Medulla oblongata (tissue), 1 donor: ENCODE measurements at regions not wholly inside any gene's neighbourhood (a gene's known extent, or its start where the extent isn't known, plus 50 kb on each side); places are given as distances from the start of the nearest gene placed in this dataset.
"Not testable (repeated sequence)": the region's sequence is repeated elsewhere in the genome, so short reads cannot be mapped to it uniquely, and the experiment has no call there.

Source experiments
- DNase-seq: peaks from one replicate; pipeline ENCODE4 v3.0.0-alpha.2; 2015; ENCODE audit errors: extremely low spot score

DNA sequence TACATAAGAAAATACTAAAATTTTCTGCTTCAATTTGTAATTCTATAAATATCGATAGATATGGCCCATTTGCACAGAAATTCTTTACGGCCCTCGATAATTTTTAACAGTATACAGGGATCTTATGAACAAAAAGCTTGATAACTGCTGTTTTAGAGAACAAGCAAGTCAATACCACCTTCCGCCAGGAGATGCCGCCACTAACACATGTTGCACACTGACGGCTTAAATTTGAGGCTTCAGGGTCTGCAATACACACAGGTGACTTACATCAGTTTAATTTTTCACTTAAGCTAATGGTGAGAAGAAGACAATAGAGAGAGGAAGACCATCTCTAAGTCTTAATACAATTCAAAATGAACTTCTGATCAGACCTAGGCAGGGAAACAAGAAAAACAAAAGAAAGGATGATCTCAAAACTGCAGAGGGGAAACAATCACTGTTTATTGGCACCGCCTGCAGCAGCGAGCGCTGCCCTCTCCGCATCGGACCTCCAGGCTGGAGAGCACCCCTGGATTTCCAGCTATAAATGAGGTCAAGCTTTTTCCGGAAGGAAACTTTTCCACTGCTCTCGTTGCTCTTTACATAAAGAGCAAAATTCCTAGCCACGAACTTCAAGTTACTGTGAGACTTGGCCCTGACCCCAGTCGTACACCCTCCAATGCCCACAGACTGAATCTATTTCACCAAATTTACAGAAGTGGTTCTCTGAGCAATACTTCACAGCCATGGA, 53.9 kb downstream of the OTOR start:
- DNase-seq, result peak; percentile 64

DNA sequence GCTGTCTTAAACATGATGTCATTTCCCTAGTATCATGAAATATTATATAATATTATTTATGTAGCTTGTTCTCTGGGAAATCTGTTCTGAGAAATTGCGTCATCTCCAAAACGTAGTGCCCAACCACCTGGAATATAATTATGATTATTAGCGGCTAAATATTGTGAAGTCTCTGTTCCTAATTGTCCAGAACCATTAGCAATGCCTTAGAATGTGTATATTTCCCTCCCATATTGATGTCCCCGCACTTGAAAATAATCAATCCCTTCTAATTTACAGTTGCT, 54.4 kb downstream of the OTOR start:
- no peak for DNase-seq

DNA sequence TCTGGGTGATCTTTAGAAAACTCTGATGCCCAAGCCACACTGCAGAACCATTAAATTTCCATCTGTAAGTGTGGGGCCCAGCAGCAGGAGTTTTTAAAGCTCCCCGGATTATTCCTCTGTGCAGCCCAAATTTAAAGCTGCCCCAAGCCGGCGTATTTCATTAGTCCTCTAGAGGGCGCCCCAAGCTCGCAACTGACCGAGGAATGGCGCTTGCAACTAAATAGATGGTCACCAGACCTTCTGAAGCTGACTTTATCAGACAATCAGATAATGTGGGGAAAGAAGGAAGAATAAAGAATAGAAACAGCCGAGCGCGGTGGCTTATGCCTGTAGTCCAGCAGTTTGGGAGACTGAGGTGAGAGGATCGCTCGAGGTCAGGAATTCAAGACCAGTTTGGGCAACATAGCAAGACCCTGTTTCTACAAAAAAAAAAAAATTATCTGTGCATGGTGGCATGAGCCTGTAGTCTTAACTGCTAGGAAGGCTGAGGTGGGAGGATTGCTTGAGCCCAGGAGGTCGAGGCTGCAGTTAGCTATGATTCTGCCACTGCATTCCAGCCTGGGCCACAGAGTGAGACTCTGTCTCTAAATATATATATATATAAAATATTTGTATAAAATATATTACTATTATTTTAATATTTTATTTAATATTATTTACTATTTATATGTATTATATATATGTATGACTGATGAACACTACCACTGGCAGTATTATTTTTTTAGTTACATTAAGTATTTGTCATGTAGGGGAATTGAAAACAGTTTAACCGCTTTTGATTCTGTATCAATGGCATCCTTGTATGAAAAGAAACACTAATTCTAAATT, 56.0 kb downstream of the OTOR start:
- DNase-seq, result peak; percentile 59

DNA sequence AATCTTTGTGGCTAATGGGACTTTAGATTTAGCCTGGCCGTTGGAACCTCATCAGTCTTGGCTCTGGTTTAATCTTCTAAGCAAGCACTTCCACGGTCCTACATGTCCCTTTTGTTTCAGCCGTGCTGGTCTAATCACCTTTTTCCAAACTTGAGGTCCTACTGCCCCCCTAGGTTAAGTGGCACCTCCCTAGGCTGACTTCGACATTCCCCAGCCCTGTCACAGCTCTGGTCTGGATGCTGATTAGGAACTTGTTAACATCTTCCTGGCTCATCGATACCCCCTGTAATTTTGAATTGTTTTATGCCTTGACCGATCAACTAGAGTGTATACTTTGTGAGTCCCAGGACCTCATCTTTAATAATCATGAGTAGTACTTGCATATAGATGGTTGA, 56.6 kb downstream of the OTOR start:
- no peak for DNase-seq

DNA sequence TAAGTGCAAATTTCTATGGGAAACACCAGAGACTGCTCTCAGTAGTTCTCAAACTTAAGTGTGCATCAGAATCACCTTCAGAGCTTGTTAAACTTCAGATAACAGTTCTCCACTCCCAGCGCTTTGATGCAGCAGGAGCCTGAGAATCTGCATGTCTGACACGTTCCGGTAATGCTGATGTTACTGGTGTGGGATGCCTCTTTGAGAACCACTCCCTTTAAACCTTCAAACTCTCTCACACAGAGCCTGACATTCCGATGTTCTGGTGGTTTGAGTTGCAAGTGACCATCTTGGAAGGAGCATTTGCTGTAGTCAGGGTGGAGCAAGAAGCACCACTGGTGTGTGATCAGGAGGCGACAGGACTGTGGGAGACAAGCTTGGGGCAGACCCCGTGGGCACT, 57.9 kb downstream of the OTOR start:
- no peak for DNase-seq

DNA sequence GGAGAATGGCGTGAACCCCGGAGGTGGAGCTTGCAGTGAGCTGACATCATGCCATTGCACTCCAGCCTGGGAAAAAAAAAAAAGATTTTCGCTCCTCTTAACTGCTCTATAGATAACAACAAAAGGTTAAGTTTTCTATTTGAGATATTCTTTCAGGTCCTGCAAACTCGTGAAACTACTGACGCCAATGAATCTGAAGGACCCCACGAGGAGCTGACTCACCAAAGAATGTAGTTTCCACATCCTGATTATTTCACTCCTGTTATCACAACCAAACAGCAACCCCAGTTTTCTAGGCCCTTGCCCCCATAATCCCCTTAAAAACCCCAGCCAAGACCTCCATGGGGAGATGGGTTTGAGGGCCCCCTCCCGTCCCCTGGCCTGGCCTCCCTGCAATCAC, 58.7 kb downstream of the OTOR start:
- no peak for DNase-seq

DNA sequence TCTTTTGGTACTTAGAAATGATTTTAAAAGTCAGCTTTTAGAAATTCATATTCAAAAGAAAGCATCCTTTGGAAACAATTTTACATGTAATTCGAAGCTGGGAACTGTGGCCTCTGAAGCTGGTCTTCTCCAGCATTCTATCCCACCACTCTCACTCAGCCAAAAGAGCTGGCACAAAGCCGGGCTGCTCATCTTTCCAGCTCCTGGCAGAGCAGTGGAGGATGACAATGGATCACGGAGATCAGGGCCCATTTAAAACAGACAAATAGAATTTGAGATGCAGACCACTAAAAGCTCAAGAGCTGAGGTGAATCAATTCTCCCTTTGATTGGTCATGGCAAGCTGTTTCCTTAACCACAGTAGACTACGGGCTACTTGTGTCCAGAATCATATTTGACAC, 60.6 kb downstream of the OTOR start:
- DNase-seq, result no peak

DNA sequence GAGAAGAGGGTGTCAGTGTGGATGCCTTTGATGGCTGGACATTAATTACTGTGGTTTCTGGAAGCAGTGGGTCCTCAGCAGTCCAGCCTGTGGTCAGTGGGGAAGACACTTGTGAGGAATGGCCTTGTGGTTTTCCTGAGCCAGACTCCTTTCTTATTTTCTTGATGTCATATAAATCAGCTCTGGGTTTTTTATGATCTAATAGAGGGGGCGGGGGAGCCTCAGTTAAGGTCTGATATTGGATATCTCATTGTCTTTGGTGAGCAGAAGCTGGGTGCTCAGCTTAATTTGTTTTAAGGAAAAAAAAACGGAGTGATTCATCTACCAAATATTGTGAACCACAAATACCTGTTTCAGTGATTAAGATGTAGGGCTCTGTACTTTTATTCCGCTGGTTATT, 62.1 kb downstream of the OTOR start:
- DNase-seq, result no peak

DNA sequence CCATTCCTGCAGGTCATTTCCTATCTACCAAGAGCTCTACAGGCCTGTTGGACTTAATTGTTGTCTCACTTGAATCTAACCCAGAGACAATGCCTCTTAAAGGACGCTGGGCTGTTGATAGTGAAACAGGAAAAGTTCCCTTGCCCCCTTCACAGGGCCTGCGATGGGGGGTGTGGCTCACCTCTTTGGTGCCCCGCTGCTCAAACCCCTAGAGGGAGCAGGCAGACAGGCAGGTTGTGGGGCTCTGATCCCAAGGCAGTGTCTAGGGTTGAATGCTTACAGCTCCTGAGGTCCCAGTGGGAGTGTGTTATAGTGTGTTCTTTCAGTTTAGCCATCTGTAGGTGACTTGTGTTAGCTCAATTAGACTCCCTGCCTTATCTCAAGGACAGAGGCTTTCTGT, 68.0 kb downstream of the OTOR start:
- no peak for DNase-seq

DNA sequence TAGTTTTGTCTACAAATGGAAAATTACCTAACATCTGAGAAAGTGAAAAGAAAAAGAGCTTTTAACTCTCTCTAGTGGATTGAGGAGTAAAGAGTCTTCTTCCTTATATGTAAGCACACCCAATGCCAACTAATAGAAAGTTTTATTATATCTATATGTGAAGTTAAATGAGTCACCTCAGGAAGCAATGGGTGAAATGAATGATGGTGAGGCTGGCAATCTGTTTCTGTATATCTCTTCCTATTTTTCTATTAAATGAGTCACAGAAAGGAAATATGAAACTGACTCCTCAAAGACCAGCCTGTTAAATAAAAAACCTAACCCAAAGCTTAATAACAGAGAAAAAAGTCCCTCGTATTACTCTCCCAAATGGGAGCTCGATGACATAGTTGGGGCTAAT, 71.3 kb downstream of the OTOR start:
- no peak for DNase-seq

DNA sequence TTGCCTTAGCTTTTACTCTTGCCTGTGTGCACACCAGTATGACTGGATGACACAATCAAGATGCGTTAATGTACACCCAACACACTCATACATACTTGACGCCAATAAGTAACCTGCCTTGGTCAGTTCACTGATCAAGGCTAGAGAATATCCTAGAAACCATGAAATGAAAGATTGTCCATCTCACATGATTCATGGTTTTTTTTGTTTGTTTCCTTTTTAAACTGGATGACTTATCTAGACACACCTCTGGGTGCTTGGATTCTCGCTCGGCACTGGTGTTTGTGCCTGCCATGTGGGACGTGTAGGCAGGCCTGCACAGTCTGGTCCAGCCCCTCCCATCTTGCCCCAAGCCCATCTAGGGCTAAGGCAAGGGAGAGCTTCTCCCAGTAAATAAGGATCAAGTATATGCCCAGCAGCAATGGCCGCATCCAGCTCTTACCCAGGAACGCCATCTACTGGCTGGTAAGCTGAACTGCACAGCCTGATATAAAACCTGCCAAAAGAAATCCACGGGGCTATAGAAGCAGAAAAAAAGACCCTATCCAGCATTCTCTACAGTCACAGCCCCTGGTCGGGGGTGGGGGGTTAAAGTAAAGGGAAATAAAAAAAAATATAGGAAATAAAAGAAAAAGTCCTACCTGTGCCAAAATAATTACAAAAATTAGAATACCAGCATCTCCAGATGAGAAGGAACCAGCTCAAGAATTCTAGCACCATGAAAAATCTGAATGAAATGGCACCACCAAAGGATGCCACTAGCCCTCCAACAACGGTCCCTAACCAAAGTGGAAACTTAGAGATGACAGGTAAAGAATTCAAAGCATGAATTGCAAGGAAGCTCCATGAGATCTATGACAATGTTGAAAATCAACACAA, 73.3 kb downstream of the OTOR start:
- peak; percentile 9 for DNase-seq

DNA sequence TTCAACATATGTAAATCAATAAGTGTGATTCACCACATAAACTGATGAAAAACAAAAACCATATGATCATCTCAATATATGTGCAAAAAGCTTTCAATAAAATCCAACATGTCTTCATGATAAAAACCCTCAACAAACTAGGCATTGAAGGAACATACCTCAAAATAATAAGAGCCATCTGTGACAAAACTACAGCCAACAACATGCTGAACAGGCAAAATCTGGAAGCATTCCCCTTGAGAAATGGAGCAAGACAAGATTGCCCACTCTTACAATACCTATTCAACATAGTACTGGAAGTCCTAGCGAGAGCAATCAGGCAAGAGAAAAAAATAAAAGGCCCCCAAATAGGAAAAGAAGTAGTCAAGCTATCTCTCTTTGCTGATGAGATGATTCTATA, 76.5 kb downstream of the OTOR start:
- DNase-seq, result no peak

DNA sequence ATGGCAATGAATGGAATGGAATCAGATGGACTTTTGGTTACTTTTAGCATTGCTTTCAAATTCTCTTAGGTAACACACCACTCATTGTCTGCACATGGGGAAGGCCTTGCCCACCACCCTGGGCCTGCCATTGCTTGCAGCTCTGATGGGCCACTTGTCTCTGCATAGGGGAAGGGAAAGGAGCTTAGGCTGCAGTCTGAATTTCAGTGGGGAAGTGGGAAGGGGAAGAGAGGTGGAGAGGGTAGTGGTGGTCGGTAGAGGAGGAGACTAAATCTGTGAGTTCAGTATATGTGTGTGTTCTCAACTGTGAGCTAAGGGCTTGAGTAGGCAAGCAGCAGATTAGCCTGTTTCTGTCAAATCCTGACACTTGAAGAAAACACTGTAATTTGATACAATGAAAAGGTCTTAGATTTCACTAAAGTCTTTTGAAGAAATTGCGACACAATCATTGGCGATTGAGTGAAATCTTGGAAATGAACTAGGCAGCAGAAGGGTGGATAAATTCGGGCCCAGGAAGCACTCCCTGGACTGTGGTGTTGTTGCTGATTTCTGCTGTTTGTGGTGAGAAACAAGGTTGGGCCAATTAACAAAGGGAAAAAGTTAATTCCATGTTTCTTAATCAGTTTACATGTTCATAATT, 80.6 kb downstream of the OTOR start:
- no peak for DNase-seq

DNA sequence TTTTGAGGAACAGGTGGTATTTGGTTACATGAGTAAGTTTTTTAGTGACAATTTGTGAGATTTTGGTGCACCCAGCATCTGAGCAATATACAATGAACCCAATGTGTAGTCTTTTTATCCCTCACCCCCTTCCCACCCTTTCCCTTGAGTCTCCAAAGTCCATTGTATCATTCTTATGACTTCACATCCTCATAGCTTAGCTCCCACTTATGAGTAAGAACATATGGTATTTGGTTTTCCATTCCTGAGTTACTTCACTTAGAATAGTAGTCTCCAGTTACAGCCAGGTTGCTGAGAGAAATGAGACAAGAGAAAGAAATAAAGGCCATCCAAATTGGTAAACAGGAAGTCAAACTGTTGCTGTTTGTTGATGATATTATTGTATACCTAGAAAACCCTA, 87.5 kb downstream of the OTOR start:
- not testable (repeated sequence) for DNase-seq

DNA sequence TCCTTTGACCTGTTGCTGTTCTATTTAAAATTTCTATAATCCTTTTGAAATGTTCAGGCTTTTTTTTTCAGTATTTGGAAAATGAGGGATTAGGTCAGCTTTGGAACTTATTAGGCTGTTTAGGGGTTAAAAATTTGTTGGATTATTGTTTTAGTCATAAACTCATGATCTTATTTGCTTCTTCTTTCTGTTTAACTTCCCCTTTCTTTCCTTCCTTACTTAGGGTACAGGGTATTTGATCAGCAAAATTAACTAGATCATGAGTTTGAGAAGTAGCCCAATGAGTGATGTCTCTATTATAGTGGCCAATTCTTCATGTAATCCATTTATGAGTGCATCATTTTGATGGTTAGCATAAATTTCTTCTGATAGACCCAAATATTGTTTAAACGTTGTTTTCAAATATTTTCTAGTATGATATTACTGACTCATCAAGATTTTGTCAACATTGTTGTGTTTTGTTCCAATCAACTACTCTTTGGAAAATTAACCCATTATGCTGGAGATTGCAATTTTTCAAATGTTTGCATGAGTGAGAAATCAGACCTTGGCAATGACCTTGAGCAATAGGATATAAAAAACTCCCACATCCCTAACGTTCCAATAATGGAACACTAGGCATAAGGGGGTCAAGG, 94.4 kb downstream of the OTOR start:
- no peak for DNase-seq

DNA sequence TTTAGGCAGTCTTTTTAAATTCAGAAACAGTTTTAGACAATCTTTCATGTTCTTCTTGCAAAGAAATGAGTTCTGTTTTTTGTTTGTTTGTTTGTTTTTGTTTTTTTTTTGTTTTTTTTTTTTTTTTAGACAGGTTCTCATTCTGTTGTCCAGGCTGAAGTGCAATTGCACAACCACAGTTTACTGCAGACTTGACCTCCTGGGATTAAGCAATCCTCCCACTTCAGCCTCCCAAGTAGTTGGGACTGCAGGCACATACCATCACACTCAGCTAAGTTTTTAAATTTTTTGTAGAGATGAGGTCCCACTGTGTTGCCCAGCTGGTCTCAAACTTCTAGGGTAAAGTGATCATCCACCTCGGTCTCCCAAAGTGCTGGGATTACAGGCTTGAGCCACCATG, 96.2 kb downstream of the OTOR start:
- no peak for DNase-seq

DNA sequence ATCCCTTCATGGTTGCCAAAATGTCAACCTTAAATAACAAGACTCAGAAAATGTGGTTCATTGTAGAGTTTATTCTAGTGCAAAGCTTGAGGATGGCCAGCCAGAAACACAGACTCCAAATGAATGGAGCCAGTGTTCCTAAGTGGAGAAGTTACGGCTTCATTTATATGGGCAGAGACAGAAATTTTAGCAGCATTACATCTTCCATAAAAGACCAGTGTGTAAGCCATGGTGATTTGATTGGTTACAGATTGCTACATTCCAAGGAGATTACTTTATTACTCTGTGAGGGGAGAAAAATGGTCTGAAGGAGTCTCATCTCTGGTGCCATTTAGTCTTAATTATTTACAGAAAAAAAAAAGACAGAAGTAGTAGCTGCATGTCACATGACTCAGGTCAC, 97.8 kb downstream of the OTOR start:
- DNase-seq, result no peak

DNA sequence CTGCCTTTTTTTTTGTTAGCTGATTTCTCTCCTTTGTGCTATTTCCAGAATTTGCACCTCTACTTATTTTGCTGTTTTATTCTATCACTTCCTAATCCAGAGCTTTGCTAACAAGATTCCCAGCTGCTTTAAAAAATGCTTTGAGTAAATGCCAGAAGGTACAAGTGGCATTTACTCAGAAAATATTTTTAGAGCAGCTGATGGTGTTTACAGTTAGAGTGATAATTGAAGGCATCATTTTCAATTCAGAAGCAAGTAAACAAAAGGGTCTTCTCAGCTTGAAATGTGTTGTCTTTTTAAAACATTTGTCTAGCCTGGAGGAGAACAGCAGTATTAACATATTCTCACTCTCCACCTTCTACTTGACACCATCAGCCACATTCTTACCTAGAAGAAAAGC, 99.9 kb downstream of the OTOR start:
- DNase-seq, result no peak

DNA sequence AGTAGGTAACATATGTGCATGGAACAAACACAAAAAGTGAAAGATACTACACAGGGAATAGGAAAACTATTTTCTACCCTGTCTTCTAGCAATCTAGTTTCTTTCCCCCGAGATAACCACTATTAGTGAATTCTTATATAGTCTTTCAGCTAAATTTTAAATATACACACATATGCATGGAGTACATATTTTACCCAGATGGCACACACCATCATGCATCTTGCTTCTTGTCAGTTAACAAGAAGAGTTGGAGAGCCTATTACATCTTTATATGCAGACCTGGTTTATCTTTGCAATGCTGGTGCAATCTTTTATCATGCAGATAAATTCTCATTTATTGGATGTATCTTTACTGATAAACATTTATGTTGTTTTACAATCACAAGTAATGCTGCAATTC, 100.4 kb downstream of the OTOR start:
- DNase-seq, result no peak

DNA sequence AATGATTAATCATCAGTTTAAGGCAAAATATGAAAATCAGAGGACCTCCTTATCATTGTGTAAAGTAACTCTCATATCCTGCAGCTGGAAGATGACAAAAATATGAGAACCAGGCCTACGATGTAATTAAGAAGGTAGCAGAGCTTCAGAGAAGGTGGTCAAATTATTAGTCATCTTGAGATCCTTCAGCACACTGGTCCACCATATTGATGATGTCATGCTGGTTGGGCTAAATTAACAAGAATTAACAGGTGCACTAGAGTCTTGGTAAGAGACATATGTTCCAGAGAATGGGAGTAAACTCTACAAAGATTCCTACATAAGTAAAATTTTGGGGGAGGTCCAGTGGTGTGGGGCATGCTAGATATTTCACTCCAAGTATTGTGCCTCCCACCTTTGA, 112.8 kb downstream of the OTOR start:
- DNase-seq, result no peak

DNA sequence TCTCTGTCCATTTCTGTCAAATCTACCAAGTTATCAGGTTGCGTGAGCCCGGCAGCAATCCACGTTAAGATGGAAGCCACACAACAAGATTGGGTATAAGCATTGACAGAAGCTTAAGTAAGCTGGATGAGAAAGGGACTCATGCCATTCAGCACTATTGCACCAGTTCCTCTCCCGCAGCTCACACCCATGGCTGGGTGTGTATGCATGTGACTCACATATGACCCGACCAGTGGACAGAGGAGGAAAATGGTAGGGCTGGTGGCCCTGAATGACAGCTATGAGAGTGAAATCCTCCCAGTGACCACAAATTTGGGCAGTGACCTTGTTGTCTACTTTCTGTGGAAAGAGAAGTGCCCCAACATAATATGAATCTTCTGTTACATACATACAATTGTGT, 113.5 kb downstream of the OTOR start:
- no peak for DNase-seq

DNA sequence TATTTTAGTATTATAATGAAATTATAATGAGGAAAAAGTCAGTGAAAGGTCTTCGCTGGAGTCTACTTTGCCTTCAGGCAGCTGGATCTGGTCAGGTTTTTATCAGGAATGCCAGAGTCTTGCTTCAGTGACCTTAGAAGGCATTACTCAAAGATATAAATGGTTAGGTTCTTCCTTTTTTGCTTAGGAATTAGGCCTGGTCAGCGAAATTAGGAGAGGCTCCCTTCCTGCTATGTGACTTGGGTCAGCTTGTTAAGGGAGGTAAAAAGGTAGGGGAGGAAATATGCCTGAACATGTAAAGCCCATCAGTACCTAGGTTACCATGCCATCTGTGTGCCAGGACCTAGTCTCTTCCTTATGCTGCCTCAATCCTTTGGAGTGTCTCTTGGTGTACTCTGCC, 115.1 kb downstream of the OTOR start:
- DNase-seq, result no peak
